OCI-LY1 (cell line): ENCODE measurements at regions not wholly inside any gene's neighbourhood (a gene's known extent, or its start where the extent isn't known, plus 50 kb on each side); places are given as distances from the start of the nearest gene placed in this dataset.

ENCODE experiments used
- H2AFZ ChIP-seq: fragments of 200-600 bp; sonication (generic), shearing (Covaris generic); 2 replicates; pipeline ENCODE4 v1.6.0; 2014; ENCODE audit warnings: antibody characterized with exemption, mild to moderate bottlenecking, low read length
- H3F3A ChIP-seq: fragments of 200-600 bp; sonication (generic), shearing (Covaris generic); 2 replicates; pipeline ENCODE4 v1.6.0; 2014; ENCODE audit warnings: mild to moderate bottlenecking, antibody characterized with exemption, low read length, moderate library complexity; ENCODE audit not compliant: insufficient read depth
- H3K27ac ChIP-seq: fragments of 200-600 bp; sonication (generic); 2 replicates; pipeline ENCODE4 v1.5.1; 2014; ENCODE audit warnings: low read length, mixed run types, mild to moderate bottlenecking, low read depth; ENCODE audit not compliant: poor library complexity, severe bottlenecking
- H3K27me3 ChIP-seq: fragments of 200-600 bp; sonication (generic); 2 replicates; pipeline ENCODE4 v1.6.0; 2014; ENCODE audit warnings: antibody characterized with exemption, mild to moderate bottlenecking, low read length, moderate library complexity; ENCODE audit not compliant: insufficient read depth
- H3K36me3 ChIP-seq: fragments of 200-600 bp; sonication (generic); 2 replicates; pipeline ENCODE4 v1.6.1; 2014; ENCODE audit warnings: mild to moderate bottlenecking, antibody characterized with exemption, low read length, moderate library complexity, mixed read lengths; ENCODE audit not compliant: insufficient read depth
- H3K4me1 ChIP-seq: fragments of 200-600 bp; sonication (generic); 2 replicates; pipeline ENCODE4 v1.5.1; 2014; ENCODE audit warnings: mild to moderate bottlenecking, low read length, moderate library complexity; ENCODE audit not compliant: insufficient read depth, severe bottlenecking
- H3K4me2 ChIP-seq: fragments of 200-600 bp; sonication (generic), shearing (Covaris generic); 2 replicates; pipeline ENCODE4 v1.6.1; 2014; ENCODE audit warnings: low read length
- H3K4me3 ChIP-seq: fragments of 200-600 bp; sonication (generic); 2 replicates; pipeline ENCODE4 v1.5.1; 2014; ENCODE audit warnings: low read length, low read depth, mild to moderate bottlenecking, mixed read lengths; ENCODE audit not compliant: poor library complexity, severe bottlenecking
- H3K79me2 ChIP-seq: fragments of 200-600 bp; shearing (Covaris generic); 2 replicates; pipeline ENCODE4 v1.6.1; 2016; ENCODE audit warnings: mixed run types, low read length, mixed read lengths; ENCODE audit not compliant: insufficient read depth
- H3K9ac ChIP-seq: fragments of 200-600 bp; sonication (generic), shearing (Covaris generic); 2 replicates; pipeline ENCODE4 v1.6.1; 2014; ENCODE audit warnings: mild to moderate bottlenecking, low read length, mixed read lengths
- H3K9me2 ChIP-seq: fragments of 200-600 bp; sonication (generic), shearing (Covaris generic); 2 replicates; pipeline ENCODE4 v1.6.1; 2014; ENCODE audit warnings: low read depth, mild to moderate bottlenecking, low read length, mixed read lengths
- H3K9me3 ChIP-seq: fragments of 200-600 bp; shearing (Covaris generic); 2 replicates; pipeline ENCODE4 v1.6.1; 2014; ENCODE audit warnings: low read length, mixed read lengths
- H4K20me1 ChIP-seq: fragments of 200-600 bp; sonication (generic), shearing (Covaris generic); 2 replicates; pipeline ENCODE4 v1.6.0; 2016; ENCODE audit warnings: mild to moderate bottlenecking, low read length; ENCODE audit not compliant: insufficient read depth
- EZH2 ChIP-seq: fragments of 200-600 bp; sonication (generic), shearing (Covaris generic); IDR thresholded peaks from 2 replicates; pipeline ENCODE4 v1.8.0; 2017; ENCODE audit warnings: borderline replicate concordance, mixed run types, mild to moderate bottlenecking, antibody characterized with exemption, low read length, moderate library complexity, mixed read lengths
- TF ChIP-seq, protein P1 (sequence below): fragments of 200-600 bp; sonication (generic), shearing (Covaris generic); IDR thresholded peaks from 2 replicates; pipeline ENCODE4 v1.5.1; 2017; ENCODE audit warnings: mild to moderate bottlenecking, antibody characterized with exemption, low read length, moderate library complexity, mixed read lengths

DNA sequence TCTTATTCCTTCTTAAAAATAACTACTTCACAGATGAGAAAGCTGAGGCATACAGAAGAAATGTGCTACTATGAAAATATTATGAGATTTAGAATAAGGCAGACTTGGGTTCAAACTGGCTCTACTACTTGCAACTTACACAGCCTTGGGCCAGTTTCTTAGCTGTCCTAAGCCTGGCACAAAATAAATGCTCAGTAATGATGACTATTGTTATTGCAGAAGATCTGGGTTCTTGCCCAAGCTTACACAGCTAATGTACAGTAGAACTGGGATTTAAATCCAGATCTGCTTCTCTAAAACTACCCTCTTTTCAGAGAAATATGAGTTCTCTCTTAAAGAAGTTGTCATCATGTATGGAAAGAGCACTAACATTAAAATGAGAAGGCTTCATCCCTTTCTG lies 228.2 kb upstream of the TPRG1 start:
- no peak overlapping the region for H3K9ac ChIP-seq
- H4K20me1 ChIP-seq: no peaks in the 10 kb centered on the region
- no peak overlapping the region for H2AFZ ChIP-seq
- H3K27me3 ChIP-seq: no peaks in the 10 kb centered on the region
- no peaks in the 10 kb centered on the region for H3K9me2 ChIP-seq
- no peaks in the 10 kb centered on the region for H3F3A ChIP-seq
- H3K36me3 ChIP-seq: no peaks in the 10 kb centered on the region; the same call in 1 of the 2 replicates
- H3K4me1 ChIP-seq: peaks cover 18% of the 10 kb centered on the region
- H3K27ac ChIP-seq: no peak overlapping the region
- H3K79me2 ChIP-seq: no peaks in the 10 kb centered on the region
- H3K4me2 ChIP-seq: no peak overlapping the region
- 0 out of 2 replicates have a peak, but pooled peaks cover 2% of the 10 kb centered on the region for H3K9me3 ChIP-seq
- H3K4me3 ChIP-seq: no peak overlapping the region
- TF ChIP-seq, protein P1, sequence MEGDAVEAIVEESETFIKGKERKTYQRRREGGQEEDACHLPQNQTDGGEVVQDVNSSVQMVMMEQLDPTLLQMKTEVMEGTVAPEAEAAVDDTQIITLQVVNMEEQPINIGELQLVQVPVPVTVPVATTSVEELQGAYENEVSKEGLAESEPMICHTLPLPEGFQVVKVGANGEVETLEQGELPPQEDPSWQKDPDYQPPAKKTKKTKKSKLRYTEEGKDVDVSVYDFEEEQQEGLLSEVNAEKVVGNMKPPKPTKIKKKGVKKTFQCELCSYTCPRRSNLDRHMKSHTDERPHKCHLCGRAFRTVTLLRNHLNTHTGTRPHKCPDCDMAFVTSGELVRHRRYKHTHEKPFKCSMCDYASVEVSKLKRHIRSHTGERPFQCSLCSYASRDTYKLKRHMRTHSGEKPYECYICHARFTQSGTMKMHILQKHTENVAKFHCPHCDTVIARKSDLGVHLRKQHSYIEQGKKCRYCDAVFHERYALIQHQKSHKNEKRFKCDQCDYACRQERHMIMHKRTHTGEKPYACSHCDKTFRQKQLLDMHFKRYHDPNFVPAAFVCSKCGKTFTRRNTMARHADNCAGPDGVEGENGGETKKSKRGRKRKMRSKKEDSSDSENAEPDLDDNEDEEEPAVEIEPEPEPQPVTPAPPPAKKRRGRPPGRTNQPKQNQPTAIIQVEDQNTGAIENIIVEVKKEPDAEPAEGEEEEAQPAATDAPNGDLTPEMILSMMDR: no peak
- TF ChIP-seq EZH2: no peak

DNA sequence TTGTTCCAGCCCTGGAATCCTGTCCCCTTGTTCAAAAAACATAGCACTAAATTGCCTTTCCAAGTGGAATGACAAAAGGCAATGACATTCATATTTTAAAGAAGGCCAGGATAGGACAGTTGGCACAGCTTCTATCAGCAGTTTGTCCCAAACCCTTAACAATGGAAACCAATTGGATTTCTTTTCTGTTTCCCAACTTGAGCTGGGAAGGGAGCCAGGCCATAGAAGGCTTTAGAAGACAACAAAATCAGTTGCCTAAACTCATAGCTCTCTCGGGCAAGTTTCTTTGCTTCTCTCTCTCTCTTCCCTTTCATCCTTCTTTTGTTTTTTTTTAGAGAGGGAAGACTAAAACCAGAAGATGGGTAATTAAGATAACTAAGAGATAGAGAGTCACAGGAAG lies 227.7 kb upstream of the TPRG1 start:
- no peaks in the 10 kb centered on the region for H4K20me1 ChIP-seq
- no peaks in the 10 kb centered on the region; the same call in 1 of the 2 replicates for H3K36me3 ChIP-seq
- TF ChIP-seq, protein P1: no peak
- no peak for TF ChIP-seq EZH2
- H3K4me1 ChIP-seq: peaks cover 23% of the 10 kb centered on the region
- H2AFZ ChIP-seq: no peak overlapping the region
- no peak overlapping the region for H3K9ac ChIP-seq
- H3K27ac ChIP-seq: no peak overlapping the region
- 0 out of 2 replicates have a peak, but pooled peaks cover 2% of the 10 kb centered on the region for H3K9me3 ChIP-seq
- no peak overlapping the region for H3K4me3 ChIP-seq
- no peaks in the 10 kb centered on the region for H3F3A ChIP-seq
- no peak overlapping the region for H3K4me2 ChIP-seq
- no peaks in the 10 kb centered on the region for H3K27me3 ChIP-seq
- no peaks in the 10 kb centered on the region for H3K9me2 ChIP-seq
- no peaks in the 10 kb centered on the region for H3K79me2 ChIP-seq

DNA sequence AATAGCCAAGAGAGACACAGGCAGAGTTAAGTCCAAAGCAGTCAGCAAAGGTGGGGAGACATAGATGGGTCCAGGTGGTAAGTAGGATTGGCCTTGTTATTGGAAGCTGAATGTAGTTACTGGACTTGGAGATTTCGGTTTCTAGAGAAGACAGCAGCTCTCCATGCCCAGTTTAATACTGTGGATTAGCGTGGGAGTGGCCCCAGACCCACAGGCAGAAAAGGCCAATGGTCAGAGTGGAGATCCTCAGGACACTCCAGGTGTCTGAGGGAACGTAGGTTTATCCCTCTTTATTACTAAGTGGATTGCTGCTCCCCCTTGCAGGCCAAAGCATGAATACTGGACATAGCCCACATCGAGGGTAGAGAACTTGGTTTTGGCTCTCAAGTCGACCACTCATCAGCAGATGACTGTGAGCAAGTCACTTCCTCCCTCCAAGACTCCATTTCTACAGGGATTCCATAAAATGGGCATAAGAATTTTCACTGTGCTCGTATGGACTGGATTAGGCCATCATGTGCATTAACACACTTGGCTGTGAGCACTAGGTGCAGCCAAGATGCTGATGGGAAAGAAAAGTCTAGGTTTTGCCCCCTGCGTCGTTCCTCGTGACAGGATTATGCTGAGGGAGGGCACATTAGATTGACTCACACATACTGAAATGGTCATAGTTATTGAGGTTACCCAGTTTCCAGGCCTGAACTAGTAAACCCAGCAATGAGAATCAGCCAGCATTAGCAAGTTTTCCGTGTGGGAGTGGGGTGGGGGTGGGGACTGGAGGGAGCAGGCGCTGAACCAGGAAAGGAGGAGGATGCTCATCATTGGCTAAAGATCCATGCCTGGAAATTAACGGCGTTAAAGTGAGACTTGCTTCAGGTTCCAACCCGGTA lies 225.2 kb upstream of the TPRG1 start:
- H2AFZ ChIP-seq: no peak overlapping the region; the same call in 1 of the 2 replicates

More for the DNA sequence above, 225.2 kb upstream of the TPRG1 start:
- Histone ChIP-seq H3K36me3 (no peaks in the 10 kb centered on the region; the same call in 1 of the 2 replicates), H3K9me2 (no peaks in the 10 kb centered on the region), H3K4me3 (peak overlapping the region; percentile 50), H3K4me2 (peak overlapping the region; percentile 76), H3K9ac (peak overlapping the region; percentile 28; the same call in 1 of the 2 replicates), H3K4me1 (peaks cover 27% of the 10 kb centered on the region), H3K27ac (no peak overlapping the region), H3K79me2 (no peaks in the 10 kb centered on the region), H3K9me3 (0 out of 2 replicates have a peak, but pooled peaks cover 2% of the 10 kb centered on the region), H3F3A (no peaks in the 10 kb centered on the region), H3K27me3 (no peaks in the 10 kb centered on the region), H4K20me1 (no peaks in the 10 kb centered on the region)
- TF ChIP-seq, protein P1: no peak
- no peak for TF ChIP-seq EZH2
